Transverse colon (tissue), 4 donors: ENCODE measurements at regions not wholly inside any gene's neighbourhood (a gene's known extent, or its start where the extent isn't known, plus 50 kb on each side); places are given as distances from the start of the nearest gene placed in this dataset.

Experiments
- DNase-seq: peaks from one replicate; pipeline ENCODE4 v3.0.0-alpha.2; 2019
- H3K27ac ChIP-seq, 4 donors: fragments of 200-600 bp; sonication (generic); 2 replicates each; pipeline ENCODE4 v1.5.1; 2016 to 2018; ENCODE audit warnings: inconsistent platforms in 4 of 4
- H3K27me3 ChIP-seq: fragments of 200-600 bp; sonication (generic); 2 replicates; pipeline ENCODE4 v1.5.1; 2017; ENCODE audit warnings: inconsistent platforms
- H3K36me3 ChIP-seq, 4 donors: fragments of 200-600 bp; sonication (generic); 2 replicates each; pipeline ENCODE4 v1.5.1; 2017 to 2019; ENCODE audit warnings: inconsistent platforms in 4 of 4
- H3K4me1 ChIP-seq, 4 donors: fragments of 200-600 bp; sonication (generic); 2 replicates each; pipeline ENCODE4 v1.5.1; 2017 to 2020; ENCODE audit warnings: inconsistent platforms in 4 of 4
- H3K4me3 ChIP-seq, 4 donors: fragments of 200-600 bp; sonication (generic); 1 replicate in 1 of 4; 2 replicates in 3 of 4; pipeline versions ENCODE4 v1.5.1 to v1.6.1; 2017 to 2019; ENCODE audit warnings: inconsistent platforms in 4 of 4
- H3K9me3 ChIP-seq, 2 donors: fragments of 200-600 bp; sonication (generic); 2 replicates each; pipeline ENCODE4 v1.5.1; 2017 to 2019; ENCODE audit warnings: inconsistent platforms in 2 of 2
- EP300 ChIP-seq: sonication (generic); formaldehyde crosslinking; IDR thresholded peaks from one replicate; pipeline ENCODE4 v1.6.1; 2017; ENCODE audit warnings: antibody characterized with exemption, low read depth
- POLR2A ChIP-seq: fragments of 450-650 bp; IDR thresholded peaks from one replicate; pipeline ENCODE4 v1.6.1; 2016; ENCODE audit warnings: antibody characterized with exemption, mild to moderate bottlenecking, moderate library complexity
- POLR2AphosphoS5 ChIP-seq, 3 donors: sonication (generic); formaldehyde crosslinking; IDR thresholded peaks; one replicate each; pipeline ENCODE4 v1.6.1; 2016; ENCODE audit warnings: antibody characterized with exemption in 3 of 3
- WGBS, 2 donors: methylation state at CpG; one replicate each; pipeline ENCODE4 v1.1.5; 2018; ENCODE audit warnings: low coverage in 1 of 2; 5-methylcytosine and 5-hydroxymethylcytosine counted together
- in situ Hi-C, 4 donors: fragments of 200-750 bp; cut with MboI; loops; one replicate each; pipeline versions ENCODE4 v1.15.0 to v1.15.1; 2017; ENCODE audit warnings: low sequenced_read_pairs in 3 of 4, low pct_ligation_motif_present in 1 of 4, low pct_unique_long_range_greater_than_20kb in 1 of 4
- intact Hi-C: fragments of 100-400 bp; cut with DNase I; formaldehyde crosslinking; loops from one replicate; pipeline ENCODE4 v1.15.1; 2023; ENCODE audit warnings: low total_unique reads
- TF ChIP-seq, protein P1 (sequence below), 5 experiments: fragments of 200-600 bp in 3 of 5; fragments of 450-650 bp in 2 of 5; sonication (generic) in 3 of 5; IDR thresholded peaks; 1 replicate in 2 of 5; 2 replicates in 3 of 5; pipeline ENCODE4 v1.5.1; 2016 to 2017; ENCODE audit warnings: antibody characterized with exemption in 5 of 5, inconsistent platforms in 3 of 5, mild to moderate bottlenecking in 2 of 5, moderate library complexity in 1 of 5

- no peak overlapping the region for H3K27ac ChIP-seq
- no peaks in the 10 kb centered on the region for H3K36me3 ChIP-seq
- no peaks in the 10 kb centered on the region for H3K9me3 ChIP-seq
- no peaks in the 10 kb centered on the region for H3K4me1 ChIP-seq
- intact Hi-C loops (no loop called here), in situ Hi-C loops (no loop called here)
- H3K27me3 ChIP-seq = no peaks in the 10 kb centered on the region
- TF ChIP-seq, protein P1, sequence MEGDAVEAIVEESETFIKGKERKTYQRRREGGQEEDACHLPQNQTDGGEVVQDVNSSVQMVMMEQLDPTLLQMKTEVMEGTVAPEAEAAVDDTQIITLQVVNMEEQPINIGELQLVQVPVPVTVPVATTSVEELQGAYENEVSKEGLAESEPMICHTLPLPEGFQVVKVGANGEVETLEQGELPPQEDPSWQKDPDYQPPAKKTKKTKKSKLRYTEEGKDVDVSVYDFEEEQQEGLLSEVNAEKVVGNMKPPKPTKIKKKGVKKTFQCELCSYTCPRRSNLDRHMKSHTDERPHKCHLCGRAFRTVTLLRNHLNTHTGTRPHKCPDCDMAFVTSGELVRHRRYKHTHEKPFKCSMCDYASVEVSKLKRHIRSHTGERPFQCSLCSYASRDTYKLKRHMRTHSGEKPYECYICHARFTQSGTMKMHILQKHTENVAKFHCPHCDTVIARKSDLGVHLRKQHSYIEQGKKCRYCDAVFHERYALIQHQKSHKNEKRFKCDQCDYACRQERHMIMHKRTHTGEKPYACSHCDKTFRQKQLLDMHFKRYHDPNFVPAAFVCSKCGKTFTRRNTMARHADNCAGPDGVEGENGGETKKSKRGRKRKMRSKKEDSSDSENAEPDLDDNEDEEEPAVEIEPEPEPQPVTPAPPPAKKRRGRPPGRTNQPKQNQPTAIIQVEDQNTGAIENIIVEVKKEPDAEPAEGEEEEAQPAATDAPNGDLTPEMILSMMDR (IDR thresholded peaks at IDR 0.05) = no peak
- no peak for TF ChIP-seq EP300
- H3K4me3 ChIP-seq = no peak overlapping the region
- no peak for DNase-seq
- WGBS, 2 donors = 83 to 100% methylated on average over 2 to 17 of the region's 18 CpGs
These were observed 522.2 kb downstream of the PCDH19 start for GRCh38 chrX:99887918-99888317.

DNA sequence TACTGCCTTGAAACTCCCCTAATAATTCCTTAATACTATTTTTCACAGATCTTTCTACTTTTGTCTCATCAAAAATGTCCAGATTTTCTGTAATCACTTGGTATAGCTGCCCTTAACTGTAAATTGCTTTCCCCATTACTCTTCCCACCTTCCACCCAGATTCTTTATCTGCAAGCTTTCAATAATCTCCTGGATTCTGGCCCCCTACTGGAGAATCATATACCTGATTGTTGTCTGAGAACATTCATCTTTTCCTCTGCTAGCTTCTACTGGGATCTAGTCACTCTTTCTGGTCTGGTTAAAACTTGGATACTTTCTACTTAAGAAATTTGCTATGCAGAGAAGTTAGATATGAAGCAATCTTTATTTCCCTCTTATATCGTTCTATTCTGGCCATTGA is 552.6 kb downstream of the PCDH19 start:
- no peak overlapping the region for H3K4me3 ChIP-seq
- H3K27ac ChIP-seq = no peak overlapping the region
- intact Hi-C loops = no loop called here
- in situ Hi-C loops = no loop called here
- DNase-seq = no peak
- H3K9me3 ChIP-seq = no peaks in the 10 kb centered on the region
- H3K27me3 ChIP-seq = no peaks in the 10 kb centered on the region
- TF ChIP-seq EP300 (no peak), POLR2A (no peak), POLR2AphosphoS5 (IDR thresholded peaks at IDR 0.05) (no peak)
- TF ChIP-seq, protein P1 (IDR thresholded peaks at IDR 0.05) = no peak
- 52 to 86% methylated on average over 1 of the region's 1 CpG for WGBS, 2 donors
- no peaks in the 10 kb centered on the region for H3K36me3 ChIP-seq
- no peaks in the 10 kb centered on the region for H3K4me1 ChIP-seq

DNA sequence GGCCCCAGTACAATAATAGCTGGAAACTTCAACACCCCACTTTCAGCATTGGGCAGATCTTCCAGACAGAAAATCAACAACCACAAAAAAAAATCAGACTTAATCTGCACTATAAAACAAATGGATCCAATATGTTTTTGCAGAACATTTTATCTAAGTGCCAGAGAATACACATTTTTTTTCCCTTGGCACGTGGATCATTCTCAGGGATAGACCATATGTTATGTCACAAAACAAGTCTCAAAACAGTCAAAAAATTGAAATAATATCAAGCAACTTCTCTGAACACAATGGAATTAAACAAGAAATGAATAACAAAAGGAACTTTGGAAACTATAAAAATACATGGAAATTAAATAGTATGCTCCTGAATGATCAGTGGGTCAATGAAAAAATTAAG is 576.3 kb downstream of the PCDH19 start:
- no peaks in the 10 kb centered on the region for H3K27me3 ChIP-seq
- in situ Hi-C loops = no loop called here
- H3K36me3 ChIP-seq = no peaks in the 10 kb centered on the region
- H3K9me3 ChIP-seq = no peaks in the 10 kb centered on the region
- no peak overlapping the region for H3K27ac ChIP-seq
- DNase-seq = no peak
- 38% methylated on average over 1 of the region's 1 CpG; no CpG with 5 or more reads in 1 of the 2 donors for WGBS, 2 donors
- no peaks in the 10 kb centered on the region for H3K4me1 ChIP-seq
- H3K4me3 ChIP-seq = no peak overlapping the region
- intact Hi-C loops = no loop called here
- TF ChIP-seq POLR2AphosphoS5 (IDR thresholded peaks at IDR 0.05) = no peak
- no peak for TF ChIP-seq EP300
- TF ChIP-seq, protein P1 (IDR thresholded peaks at IDR 0.05) = no peak
- no peak for TF ChIP-seq POLR2A

DNA sequence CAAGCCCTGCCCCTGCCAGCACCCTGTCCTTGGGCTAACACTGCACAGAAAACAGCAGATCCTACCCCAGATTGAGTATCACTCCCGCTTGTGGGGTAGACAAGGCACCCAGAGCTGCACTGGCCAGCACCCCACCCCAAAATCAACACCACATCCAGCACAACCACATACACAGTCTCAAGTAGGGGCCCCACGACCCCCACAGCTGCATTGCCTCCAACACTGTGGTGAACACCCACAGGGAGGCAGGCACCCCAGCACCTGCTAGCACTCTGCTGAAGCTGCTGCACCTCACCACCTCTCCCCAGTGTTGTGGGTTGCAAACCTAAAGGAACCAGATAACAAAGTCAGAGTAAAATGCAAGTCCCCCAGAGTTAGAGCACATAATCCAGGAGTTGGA is 589.9 kb downstream of the PCDH19 start:
- no peaks in the 10 kb centered on the region for H3K36me3 ChIP-seq
- DNase-seq = no peak
- H3K27me3 ChIP-seq = no peaks in the 10 kb centered on the region
- no peaks in the 10 kb centered on the region for H3K4me1 ChIP-seq
- in situ Hi-C loops = no loop called here
- 46% methylated on average over 2 of the region's 2 CpGs; no CpG with 5 or more reads in 1 of the 2 donors for whole genome bisulfite sequencing, 2 donors
- intact Hi-C loops = no loop called here
- H3K9me3 ChIP-seq = no peaks in the 10 kb centered on the region
- no peak for TF ChIP-seq POLR2AphosphoS5 (IDR thresholded peaks at IDR 0.05)
- no peak for TF ChIP-seq EP300
- no peak for TF ChIP-seq POLR2A
- TF ChIP-seq, protein P1 (IDR thresholded peaks at IDR 0.05) = no peak
- no peak overlapping the region for H3K4me3 ChIP-seq
- H3K27ac ChIP-seq = no peak overlapping the region
